GM19397 (cell line): ENCODE measurements at regions not wholly inside any gene's neighbourhood (a gene's known extent, or its start where the extent isn't known, plus 50 kb on each side); places are given as distances from the start of the nearest gene placed in this dataset.

Source experiments
- ATAC-seq: cut with Tn5 transposase; IDR thresholded peaks from one replicate; pipeline ENCODE4 v1.9.1; 2021; ENCODE audit warnings: mild to moderate bottlenecking, moderate library complexity; ENCODE audit not compliant: unreplicated experiment

- ATAC-seq, result no peak
These were observed 202.5 kb upstream of the CHRM2 start for GRCh38 chr7:136665878-136666509.

- no peak for ATAC-seq
These were observed 203.9 kb upstream of the CHRM2 start for GRCh38 chr7:136664537-136664936.

GRCh38 chr7:136657482-136657921, 210.9 kb upstream of the CHRM2 start:
- ATAC-seq, result no peak

DNA sequence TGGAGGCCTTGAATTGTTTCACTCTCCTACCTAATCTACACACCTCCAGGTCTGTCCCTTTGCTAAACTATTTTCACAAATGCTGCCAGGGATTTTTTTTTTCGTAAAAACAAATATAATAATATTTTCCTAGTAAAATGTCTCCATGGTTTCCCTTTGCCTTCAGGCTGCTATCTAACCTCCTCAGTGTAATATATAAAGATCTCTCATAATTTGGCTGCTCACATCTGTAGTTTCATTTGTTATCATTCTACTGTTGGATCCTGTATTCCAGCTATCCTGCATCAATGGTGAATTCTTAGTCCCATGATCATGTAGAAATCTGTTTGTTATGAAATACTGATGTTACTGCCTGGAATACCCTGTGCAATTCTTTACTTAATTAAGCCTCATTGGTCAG, 211.9 kb upstream of the CHRM2 start:
- ATAC-seq, result no peak

DNA sequence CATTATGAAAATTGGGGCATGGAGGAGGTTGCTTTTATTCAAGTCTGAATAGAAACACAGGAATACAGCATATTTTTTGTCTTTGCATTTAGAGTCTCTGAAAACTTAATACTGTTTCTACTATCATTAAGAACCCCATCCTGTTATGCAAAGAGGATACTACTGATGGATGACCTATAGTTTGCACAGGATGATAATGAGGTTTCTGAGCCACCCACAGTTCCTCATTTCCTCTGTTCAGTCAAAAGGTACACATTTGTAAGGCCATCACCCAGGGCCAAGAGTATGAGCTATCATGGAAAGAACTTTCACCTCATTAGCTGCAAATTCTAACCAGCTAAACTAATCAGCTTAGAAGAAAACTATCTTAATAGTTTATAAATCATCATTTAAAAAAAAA, 213.0 kb upstream of the CHRM2 start:
- no peak for ATAC-seq

DNA sequence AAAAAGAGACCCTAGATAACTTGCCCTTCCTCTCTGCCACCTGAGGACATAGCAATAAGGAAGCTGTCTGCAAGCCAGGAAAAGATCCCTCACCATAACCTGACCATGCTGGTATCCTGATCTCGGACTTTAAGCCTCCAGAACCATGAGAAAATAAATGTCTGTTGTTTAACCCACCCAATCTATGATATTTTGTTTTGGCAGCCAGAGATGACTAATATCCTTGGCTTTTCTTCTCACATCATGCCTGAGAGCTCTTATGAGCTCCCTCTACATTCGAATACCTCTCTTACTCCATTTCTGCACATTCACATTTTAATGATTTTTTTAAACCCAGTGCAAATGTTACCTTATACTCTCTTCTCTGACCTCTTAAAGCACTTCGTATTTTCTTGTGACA, 214.0 kb upstream of the CHRM2 start:
- ATAC-seq, result no peak

- ATAC-seq, result no peak
These were observed 215.6 kb upstream of the CHRM2 start for GRCh38 chr7:136652635-136653370.

DNA sequence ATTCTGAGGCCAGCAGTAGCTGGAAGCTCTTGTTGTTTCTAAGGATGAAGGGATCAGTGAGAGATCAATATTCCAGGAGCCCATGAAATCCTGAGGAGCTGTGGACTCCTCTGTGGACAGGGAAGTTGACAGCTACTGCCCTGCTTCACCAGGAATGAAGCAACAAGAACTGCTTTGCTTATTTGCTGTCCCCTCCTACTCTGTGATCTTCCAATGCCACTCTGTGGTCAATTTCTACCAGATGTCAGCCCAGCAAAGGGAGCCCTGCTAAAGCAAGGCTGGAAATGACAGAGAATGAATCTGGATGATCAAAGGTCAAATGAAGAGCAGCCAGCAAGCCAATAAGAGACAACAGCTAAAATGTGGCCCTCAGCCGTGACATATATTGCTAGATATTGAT, 227.5 kb upstream of the CHRM2 start:
- no peak for ATAC-seq

DNA sequence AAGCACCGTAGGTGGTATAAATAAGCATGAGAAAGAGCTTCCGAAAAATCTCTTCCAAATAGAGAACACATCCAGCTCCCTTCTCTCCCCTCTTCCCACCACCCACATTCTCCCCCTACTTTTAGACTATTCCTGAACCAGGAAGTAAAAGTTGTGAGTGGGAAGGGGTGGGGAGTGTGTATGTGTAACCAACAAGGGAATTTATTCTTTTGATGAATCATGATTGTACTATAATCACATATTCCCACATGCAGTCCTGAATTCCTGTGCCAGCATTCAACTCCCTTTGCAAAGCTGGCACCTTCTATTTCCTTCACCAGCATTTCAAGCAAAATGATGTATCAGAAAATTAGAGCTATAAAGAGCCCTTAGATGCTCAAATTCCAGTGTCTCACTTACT, 230.6 kb upstream of the CHRM2 start:
- ATAC-seq, result no peak

DNA sequence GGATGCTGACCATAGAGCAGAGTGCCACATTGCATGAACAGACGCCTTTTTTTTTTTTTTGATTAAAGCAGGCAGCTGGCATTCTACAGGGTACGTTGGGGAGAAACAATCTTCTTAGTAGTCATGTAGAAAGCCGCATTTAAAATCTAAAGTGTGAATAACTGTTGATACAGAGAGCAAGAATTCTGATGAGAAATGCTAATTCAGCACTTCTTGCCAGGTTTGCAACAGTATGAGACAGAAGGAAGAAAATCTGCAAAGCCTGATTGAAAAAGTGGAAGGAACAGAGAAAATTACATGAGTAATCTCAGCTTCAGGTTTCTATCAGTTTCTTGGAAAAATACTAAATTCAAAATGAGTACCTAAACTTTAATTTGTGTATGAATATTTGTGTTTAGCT, 232.7 kb upstream of the CHRM2 start:
- no peak for ATAC-seq

DNA sequence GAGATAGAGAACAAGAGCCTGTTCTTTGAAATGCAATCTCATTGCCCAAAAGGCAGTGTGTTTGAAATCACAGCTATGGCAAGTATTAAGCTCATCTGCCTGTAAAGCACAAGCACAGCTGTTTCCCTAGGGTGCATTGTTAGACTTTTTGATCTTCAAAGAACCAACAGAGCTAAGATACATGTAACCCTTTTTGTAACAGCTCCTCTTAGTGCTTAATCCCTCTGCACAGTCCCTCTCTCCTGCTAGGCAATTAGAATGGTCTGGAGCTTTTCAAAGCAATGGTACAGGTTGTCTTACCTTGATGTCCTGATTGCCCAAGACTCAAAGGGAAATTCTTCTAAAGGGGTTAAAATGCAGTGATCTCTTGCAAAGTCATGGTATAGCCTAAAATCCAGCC, 249.6 kb upstream of the CHRM2 start:
- ATAC-seq, result no peak

DNA sequence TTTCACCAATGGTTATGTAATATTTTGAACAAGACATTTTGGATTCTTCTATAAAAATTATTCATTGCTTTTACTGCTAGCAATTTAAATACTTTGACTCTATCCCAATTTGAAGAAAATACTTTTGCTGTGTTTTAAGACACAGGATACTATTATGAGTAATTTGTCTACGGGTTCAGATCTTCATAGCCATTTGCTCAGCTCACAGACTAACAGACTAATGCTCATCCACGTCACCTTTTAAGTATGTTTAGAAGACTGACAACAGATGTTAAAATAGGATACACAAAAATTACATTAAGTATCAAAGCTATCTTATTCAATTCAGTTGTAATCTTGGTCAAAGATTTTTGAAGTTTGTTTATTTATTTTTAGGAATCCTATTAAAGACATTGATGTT, 251.3 kb upstream of the CHRM2 start:
- no peak for ATAC-seq

DNA sequence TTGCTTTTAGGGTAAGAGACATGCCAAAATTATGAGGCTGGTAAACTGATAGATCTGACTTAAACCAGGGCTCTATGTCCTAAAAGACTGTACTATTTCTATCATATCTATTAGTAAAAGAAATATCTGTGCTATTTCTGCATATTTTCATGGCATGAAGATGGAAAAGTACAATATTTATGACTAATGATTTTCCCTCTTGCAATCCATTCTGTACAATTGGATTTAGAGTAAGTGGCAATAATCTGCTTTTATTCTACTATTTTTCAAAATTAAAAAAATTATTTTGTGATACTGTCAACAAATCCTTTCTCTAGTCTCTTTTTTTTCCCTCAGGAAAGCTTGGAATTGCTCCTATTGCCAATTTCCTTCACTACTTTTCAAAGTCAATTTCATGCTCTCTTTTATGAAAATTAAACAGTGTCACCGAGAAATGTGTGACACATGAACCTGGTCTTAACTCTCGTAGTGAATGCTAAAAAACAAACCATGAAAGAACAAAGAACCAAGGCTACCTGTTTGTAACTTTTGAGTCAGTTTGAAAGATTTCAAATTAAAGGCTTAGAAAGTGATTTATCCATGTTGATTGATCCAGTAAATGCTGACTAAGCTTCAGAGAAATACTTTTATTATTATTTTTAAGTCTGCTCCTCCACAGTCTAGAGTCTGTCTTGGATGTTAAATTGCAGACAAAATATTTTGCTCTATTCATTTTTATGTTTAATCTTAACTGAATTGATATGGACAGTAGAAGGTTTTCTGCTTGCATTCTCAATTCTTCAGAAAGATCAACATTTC, 262.7 kb upstream of the CHRM2 start:
- ATAC-seq, result no peak

DNA sequence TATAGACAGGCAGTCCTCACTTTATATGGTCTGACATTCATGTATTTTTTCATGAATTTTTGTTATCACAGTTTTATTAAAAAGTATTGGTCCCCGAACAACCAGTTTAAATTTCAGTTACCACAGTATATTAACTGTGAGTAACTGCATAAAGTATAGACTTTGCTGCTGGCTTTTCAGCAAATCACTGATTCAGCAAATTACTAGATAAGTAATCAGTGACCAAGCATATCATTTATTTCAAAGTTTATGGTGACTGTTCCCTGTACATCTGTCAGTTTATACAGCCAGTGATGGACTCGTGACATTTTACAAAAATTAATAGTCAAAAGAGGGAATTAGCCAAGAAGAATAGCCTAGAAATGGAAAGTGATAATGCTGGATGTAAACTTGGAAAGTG, 266.7 kb upstream of the CHRM2 start:
- ATAC-seq, result no peak

DNA sequence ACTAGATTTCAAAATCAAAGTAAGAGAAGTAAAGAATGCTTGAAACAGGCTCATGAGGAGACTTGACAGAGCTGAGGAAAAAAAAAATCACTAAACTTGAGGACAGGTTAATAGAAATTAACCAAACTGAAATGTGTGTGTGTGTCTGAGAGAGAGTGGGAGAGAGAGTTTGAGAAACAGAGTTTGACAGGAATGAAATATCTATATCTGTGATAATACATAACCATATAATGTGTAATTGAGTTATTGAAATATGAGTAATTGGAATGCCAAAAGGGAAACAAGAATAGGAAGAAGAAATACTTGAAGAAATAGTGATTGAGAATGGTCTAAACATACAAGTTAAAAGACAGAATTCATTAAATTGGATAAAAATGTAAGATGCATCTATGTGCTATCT, 268.0 kb upstream of the CHRM2 start:
- ATAC-seq, result no peak

GRCh38 chr7:136594739-136595144, 273.7 kb upstream of the CHRM2 start:
- no peak for ATAC-seq

GRCh38 chr7:136588216-136588615, 280.2 kb upstream of the CHRM2 start:
- ATAC-seq, result no peak

- no peak for ATAC-seq
These were observed 282.3 kb upstream of the CHRM2 start for GRCh38 chr7:136585954-136586670.

DNA sequence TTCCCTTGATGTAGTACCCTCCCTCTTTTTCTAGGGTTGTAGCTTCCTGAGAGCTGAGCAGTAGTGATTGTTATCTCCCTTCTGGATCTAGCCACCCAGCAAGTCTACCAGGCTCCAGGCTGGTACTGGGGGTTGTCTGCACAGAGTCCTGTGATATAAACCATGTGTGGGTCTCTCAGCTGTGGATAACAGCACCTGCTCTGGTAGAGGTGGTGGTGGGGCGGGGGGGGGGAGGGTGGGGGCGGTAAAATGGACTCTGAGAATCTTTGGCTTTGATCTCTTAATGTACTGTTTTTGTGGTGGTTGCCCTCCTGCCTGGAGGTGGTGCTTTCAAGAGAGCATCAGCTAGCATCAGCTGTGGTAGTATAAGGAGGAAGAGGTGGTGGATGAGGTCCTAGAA, 302.0 kb upstream of the CHRM2 start:
- no peak for ATAC-seq

- ATAC-seq, result no peak
These were observed 312.5 kb upstream of the CHRM2 start for GRCh38 chr7:136555933-136556332.

DNA sequence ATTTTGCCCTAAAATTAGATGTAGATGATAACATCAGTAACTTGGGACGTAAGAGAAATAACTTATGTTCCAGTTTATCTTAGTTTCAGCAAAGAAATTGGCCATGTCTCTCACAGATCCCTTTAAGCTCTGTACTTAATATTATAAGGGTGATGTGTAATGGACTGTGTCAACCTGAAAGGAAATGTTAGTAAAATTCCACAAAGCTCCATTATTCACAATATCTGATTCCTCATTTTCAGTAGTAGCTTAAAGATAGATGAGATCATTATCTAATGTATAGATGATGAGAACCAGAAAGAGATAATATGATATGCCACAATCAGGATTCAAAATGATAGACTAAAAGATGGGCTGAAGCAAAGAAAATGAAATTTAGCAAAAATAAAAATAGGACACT, 316.8 kb upstream of the CHRM2 start:
- no peak for ATAC-seq
